HG03039 (cell line): ENCODE measurements at regions not wholly inside any gene's neighbourhood (a gene's known extent, or its start where the extent isn't known, plus 50 kb on each side); places are given as distances from the start of the nearest gene placed in this dataset.

Source experiments
- ATAC-seq: cut with Tn5 transposase; IDR thresholded peaks from one replicate; pipeline ENCODE4 v1.9.1; 2021; ENCODE audit warnings: mild to moderate bottlenecking, moderate library complexity; ENCODE audit not compliant: unreplicated experiment

GRCh38 chr18:45303026-45303425, 312.2 kb upstream of the SLC14A2 start:
- no peak for ATAC-seq

DNA sequence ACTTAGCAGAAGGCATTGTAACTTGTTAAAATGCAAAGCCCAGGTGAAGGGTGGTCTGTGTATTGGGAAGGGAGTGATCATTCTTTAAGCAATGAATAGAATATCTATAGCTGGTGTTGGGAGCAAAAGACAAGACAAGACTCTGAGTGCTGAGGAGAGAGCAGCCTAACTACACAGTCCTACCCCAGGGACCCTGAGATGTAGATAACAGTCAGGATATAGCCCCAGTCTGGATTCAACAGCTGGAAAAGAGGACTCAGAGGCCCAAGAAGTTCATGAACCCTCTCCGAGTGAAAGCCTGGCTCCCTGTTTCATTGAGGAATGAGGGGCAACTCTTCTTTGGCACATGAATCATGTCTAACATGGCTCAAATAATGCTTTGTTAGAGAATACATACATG, 310.7 kb upstream of the SLC14A2 start:
- no peak for ATAC-seq

- no peak for ATAC-seq
Observed at GRCh38 chr18:45312555-45313126, 302.6 kb upstream of the SLC14A2 start.

GRCh38 chr18:45316127-45316526, 299.1 kb upstream of the SLC14A2 start:
- no peak for ATAC-seq

- ATAC-seq = no peak
Observed at GRCh38 chr18:45317948-45318640, 297.2 kb upstream of the SLC14A2 start.

DNA sequence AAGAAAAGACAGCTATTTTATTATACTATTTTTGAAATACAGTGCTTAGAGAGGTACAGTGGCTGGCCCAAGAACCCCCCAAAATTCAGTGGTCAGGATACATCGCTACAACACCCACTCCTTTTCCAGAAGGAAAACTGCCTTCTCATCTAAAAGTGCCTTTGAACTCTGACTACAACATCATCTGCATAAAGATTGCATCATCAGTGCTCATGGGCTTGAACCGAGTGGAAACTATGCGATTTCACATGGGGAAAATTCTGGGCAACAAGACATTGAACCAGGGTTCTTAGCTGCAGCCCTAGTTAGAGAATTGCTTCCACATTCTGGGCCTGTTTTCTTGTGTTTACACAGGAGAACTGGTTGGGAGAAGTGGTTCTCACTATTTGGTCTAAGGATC, 294.6 kb upstream of the SLC14A2 start:
- ATAC-seq = no peak

GRCh38 chr18:45321520-45321919, 293.8 kb upstream of the SLC14A2 start:
- no peak for ATAC-seq

- ATAC-seq = no peak
Observed at GRCh38 chr18:45322343-45322742, 292.9 kb upstream of the SLC14A2 start.

- no peak for ATAC-seq
Observed at GRCh38 chr18:45324101-45324494, 291.2 kb upstream of the SLC14A2 start.

DNA sequence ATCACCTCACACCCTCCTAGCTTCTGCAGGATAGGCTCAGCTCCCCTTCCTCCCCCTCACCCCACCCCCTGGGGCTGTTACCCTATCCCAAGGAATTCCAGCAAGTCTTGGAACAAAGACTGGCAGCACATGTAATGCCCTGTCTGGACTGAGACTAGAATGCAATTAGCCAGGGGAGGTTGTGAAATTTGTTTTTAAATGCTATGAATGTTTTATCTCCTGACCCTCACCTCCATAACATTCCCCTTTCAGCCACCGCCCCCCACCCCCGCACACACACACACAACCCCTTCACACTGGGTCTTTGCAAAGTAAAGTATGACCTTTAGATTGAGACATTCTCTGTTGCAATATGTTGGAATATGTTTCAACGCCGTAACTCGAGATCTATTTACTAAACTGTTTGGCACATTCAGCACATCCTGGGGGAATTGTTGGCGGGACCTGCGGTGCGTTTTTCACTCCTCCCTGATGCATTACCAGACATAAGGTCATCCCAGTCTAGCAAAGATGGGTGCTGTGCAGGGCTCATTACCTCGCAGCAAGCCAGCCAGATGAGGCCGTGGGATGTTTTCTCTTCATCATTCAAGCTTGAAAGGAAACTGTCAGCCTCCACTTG, 290.7 kb upstream of the SLC14A2 start:
- no peak for ATAC-seq

DNA sequence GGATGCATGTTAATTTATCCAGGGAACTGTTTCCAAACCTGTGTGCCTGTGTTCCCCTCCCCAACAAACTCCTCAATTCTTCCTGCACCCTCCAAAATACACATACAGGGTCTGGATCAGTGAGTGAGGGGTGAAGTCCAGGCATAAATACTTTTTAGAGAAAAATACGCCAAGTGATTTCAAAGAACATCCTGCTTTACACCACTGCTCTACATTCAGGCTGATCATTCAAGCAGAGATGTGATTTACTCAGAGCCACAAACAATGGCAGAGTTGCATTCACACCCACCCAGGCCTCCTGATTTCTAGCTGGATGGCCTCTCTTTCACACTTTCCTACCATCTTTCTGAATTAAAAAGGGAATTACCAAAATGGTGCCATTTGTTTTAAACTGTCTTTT, 289.5 kb upstream of the SLC14A2 start:
- no peak for ATAC-seq

- no peak for ATAC-seq
Observed at GRCh38 chr18:45326505-45326904, 288.8 kb upstream of the SLC14A2 start.

- no peak for ATAC-seq
Observed at GRCh38 chr18:45328296-45328695, 287.0 kb upstream of the SLC14A2 start.

DNA sequence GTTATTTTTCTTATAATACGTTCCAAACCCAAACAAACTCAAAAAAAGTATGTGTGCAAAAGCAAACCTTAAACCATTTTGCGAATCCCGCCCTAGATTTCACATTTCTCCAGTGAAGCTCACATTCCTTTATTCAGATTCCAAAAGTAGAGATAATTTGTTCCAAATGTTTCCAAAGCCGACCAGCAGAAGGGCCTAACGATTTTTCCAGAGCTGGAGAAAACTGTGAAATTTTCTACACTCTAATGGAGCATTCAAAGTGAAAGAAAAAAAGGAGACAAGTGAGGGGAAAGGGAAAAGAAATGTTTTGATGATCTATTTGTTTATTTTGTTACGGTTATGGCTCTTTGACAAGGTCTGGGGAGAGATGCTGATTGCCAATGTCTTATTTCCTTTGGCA, 286.5 kb upstream of the SLC14A2 start:
- no peak for ATAC-seq

GRCh38 chr18:45329316-45329715, 286.0 kb upstream of the SLC14A2 start:
- no peak for ATAC-seq

GRCh38 chr18:45330170-45330594, 285.1 kb upstream of the SLC14A2 start:
- ATAC-seq = no peak

DNA sequence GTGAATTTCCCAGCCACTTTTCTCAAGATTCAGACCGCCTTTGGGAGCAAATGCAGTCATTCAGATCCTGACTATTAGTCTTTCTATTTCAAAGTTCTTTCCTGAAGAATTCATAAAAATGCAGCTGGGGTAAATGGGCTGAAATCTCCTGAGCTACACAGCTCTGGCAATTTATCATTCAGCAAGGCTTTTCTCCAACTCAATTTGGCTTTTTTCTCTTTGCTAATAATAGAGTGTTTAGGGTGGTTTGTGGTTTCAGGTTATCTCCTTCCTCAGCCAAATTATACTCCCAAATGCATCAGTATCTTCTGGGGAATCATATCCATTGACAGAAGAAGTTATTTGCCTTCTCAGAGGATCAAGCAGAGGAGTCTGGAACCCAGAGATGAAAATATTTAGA, 282.4 kb upstream of the SLC14A2 start:
- ATAC-seq = no peak

DNA sequence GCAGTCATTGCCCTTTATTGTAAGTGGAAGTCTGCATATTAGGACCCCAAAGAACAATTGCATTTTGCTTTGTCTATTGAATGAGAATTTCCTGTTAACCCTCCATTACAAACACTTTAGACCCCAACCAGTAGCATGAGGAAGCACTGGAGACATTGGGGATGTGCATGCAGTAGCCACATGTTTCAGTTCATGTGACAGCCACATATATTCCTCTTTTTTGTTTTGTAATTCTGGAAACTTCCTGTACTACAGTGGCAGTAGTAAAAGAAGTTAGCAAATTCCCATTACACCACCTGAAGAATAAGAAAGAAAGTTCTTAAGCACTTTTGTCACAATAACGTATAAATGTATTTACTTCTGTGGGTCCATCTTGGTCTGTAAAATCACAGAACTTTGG, 281.1 kb upstream of the SLC14A2 start:
- ATAC-seq = no peak

GRCh38 chr18:45335282-45336043, 279.8 kb upstream of the SLC14A2 start:
- ATAC-seq = no peak

DNA sequence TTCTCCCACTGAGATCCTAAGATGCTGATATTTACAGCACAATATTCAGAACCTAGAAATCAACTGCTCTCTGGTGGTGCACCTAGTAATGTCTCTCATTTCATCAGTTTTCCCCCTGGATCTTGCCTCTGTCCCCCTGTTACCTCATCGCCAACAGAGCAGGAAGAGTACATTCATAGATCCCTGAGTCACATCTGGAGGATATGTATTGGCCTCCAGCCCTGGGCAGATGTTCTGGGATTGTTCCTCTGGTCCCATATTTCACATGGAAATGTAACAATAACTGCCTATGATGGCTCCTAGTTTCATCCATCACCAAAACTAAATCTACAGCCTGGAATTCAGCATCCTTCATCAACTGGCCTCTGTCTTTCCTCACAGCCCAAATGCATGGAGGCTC, 278.8 kb upstream of the SLC14A2 start:
- no peak for ATAC-seq

DNA sequence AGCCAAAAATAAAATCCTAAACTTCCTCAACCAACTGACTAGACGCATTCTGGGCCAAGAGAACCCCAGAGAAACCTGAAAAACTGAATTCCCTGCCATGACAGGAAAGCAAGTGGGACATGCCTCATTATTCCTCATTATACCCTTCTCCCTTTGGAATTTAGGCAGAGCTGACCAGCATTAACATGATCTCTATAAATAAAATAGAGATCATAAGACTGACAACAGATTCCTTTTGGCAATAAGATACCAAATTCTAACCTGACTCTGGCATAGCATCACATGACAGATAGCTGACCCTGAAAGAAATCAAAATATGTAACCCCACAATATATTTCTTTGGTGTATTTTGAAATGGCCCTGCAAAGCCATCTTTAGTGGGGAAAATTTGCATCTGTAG, 277.8 kb upstream of the SLC14A2 start:
- no peak for ATAC-seq
